Small intestine (tissue), 7 donors: ENCODE measurements at regions not wholly inside any gene's neighbourhood (a gene's known extent, or its start where the extent isn't known, plus 50 kb on each side); places are given as distances from the start of the nearest gene placed in this dataset.
A peak's percentile ranks its signal among the peaks of the same experiment; 100 is the strongest.

Experiments used
- DNase-seq, 2 donors: peaks; one replicate each; pipeline versions ENCODE4 v3.0.0 to v3.0.0-alpha.2; 2013
- FAIRE-seq: peaks from 2 replicates; lab custom pipeline; 2012; peaks lifted over from hg19 to GRCh38; lab: Jason Lieb, UNC
- H3K27ac ChIP-seq, 3 donors: one replicate each; pipeline ENCODE4 v1.5.1; 2013; ENCODE audit warnings: low read length in 2 of 3, mild to moderate bottlenecking in 2 of 3, control low read depth in 1 of 3, inconsistent platforms in 1 of 3, low read depth in 1 of 3, moderate library complexity in 1 of 3
- H3K27me3 ChIP-seq, 3 donors: one replicate each; pipeline ENCODE4 v1.6.1; 2013; ENCODE audit warnings: low read length in 3 of 3, inconsistent platforms in 1 of 3; ENCODE audit not compliant: control insufficient read depth in 3 of 3, insufficient read depth in 3 of 3
- H3K36me3 ChIP-seq, 3 donors: one replicate each; pipeline ENCODE4 v1.6.1; 2013; ENCODE audit warnings: low read length in 3 of 3, inconsistent platforms in 1 of 3, low read depth in 1 of 3, mild to moderate bottlenecking in 1 of 3, moderate library complexity in 1 of 3; ENCODE audit not compliant: control insufficient read depth in 3 of 3, insufficient read depth in 2 of 3
- H3K4me1 ChIP-seq, 3 donors: one replicate each; pipeline ENCODE4 v1.6.1; 2013; ENCODE audit warnings: low read length in 2 of 3, inconsistent platforms in 1 of 3, low read depth in 1 of 3, mild to moderate bottlenecking in 1 of 3, moderate library complexity in 1 of 3; ENCODE audit not compliant: control insufficient read depth in 3 of 3, insufficient read depth in 2 of 3
- H3K4me3 ChIP-seq, 3 donors: one replicate each; pipeline ENCODE4 v1.5.1; 2013; ENCODE audit warnings: low read length in 3 of 3, control low read depth in 1 of 3, inconsistent platforms in 1 of 3, low read depth in 1 of 3, mild to moderate bottlenecking in 1 of 3, moderate library complexity in 1 of 3
- H3K9me3 ChIP-seq, 2 donors: one replicate each; pipeline ENCODE4 v1.6.1; 2013; ENCODE audit warnings: low read depth in 1 of 2, low read length in 1 of 2; ENCODE audit not compliant: control insufficient read depth in 2 of 2, insufficient read depth in 1 of 2
- WGBS, 3 donors: extraction: QIAGEN DNeasy Blood & Tissue Kit; methylation state at CpG; one replicate each; pipeline ENCODE4 v1.1.7; 2013; 5-methylcytosine and 5-hydroxymethylcytosine counted together
- donor health status: healthy with polysubstance abuse.
- donor health status: control.
- donor health status: control.
- donor health status: Bipolar disorder and iron deficiency.
- donor health status: healthy.

DNA sequence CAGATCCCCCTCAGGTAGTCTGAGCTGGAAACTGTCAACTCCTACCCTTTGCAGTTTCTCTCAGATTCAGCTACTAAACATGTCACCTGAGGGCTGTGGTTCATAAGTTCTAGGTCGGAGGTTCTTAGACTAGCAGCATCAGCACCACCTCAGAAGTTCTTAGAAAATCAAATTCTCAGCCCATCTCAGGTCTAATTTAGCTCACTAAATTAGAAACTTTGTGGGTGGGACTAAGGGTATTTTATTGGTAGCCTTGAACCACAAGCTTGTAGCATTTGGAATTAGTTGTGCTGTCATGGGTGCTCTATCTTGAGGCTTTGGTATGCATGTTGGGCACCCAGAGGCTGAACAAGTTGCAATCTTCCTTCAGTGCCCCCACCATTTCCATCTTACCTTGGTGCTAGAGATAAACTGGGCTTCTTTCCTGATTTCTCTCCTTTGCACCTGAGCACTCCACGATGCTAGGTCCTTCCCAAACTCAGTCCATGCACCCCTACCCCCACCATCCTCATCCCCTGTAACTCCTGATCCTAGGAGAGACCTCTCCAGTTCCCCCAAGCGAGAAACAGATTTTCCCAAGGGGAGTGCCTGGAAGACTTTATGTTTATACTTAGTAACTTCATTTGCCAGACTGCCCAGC lies 54.2 kb downstream of the S1PR1 start:
- Histone ChIP-seq H3K27me3 (peaks cover 0 to 6% (median 4%) of the 10 kb centered on the region in 3 donors), H3K4me3 (no peak overlapping the region), H3K9me3 (no peaks in the 10 kb centered on the region), H3K27ac (no peak overlapping the region), H3K4me1 (no peaks in the 10 kb centered on the region), H3K36me3 (no peaks in the 10 kb centered on the region)
- WGBS, 3 donors = 55 to 75% (median 67%) methylated on average over 3 of the region's 3 CpGs
- DNase-seq (no peak), FAIRE-seq (no peak)

DNA sequence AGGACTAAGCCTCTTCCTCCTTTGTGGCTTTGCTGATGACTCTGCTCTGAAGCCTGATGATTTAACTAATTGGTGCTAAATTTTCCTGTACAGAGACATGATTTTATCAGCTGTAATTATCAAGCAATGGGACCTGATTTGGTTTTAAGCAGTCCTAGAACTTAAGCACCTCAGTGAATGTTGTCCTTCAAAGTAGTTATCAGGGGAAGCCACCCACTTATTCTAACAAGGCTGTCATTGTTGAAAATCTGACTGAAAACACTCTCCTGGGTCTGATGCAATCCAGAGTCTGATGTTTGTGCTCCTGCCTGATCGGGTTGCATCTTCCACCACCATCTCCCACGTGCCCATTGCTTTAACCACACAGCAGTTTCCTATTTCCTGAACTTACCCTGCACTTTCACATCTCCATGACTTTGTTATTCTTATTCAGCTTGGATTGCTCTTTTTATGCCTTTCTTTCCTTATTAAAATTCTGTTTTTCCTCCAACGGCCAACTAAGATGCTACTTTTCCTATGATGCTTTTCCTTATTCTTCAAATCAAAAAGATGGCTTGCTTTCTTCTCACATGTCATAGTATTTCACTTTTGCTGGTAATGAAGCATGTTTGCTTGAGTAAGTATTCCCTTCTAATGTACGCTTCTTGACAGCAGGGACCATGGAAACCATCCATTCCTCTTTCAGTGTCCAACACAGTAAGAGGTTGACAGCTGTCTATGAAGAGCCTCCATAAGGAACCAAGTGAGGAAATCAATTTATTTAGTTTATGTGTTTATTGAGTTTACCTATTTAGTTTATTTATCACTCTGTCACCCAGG lies 55.0 kb downstream of the S1PR1 start:
- H3K36me3 ChIP-seq = no peaks in the 10 kb centered on the region
- no peak for DNase-seq

DNA sequence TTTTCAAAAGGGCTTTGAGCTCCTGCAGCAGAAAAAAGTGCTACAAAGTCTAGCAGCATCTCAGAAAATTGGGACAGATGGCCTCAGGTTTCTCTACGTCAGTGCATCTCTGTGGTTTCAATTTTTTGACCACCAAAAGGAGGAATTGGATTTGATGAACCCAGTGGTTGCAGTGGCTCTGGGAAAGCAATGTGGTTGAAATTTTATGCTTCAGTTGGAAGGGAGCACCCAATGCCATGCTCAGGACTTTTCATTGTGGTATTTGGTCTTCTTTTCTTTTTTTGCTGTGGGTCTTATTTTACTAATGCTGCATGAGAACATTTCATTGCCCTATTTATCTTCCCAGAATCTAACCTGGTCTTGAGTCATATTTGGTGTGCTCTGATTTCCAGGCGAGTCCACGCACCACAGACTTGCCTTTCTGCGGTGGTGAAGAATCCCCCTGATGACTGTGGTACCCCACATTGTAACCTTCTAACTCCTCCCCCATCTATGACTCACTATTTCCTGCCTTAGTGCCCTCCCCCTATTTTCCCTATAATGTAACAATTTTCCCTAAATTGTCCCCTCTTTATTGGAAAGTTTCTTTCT lies 56.7 kb downstream of the S1PR1 start:
- Histone ChIP-seq H3K9me3 (no peaks in the 10 kb centered on the region), H3K4me1 (no peaks in the 10 kb centered on the region), H3K27ac (no peak overlapping the region), H3K27me3 (peaks cover 0 to 9% (median 4%) of the 10 kb centered on the region in 3 donors), H3K4me3 (no peak overlapping the region), H3K36me3 (no peaks in the 10 kb centered on the region)
- FAIRE-seq (no peak), DNase-seq (no peak)
- 66 to 89% (median 75%) methylated on average over 4 of the region's 4 CpGs for WGBS, 3 donors

More for the DNA sequence above, 55.0 kb downstream of the S1PR1 start:
- Histone ChIP-seq H3K9me3 (no peaks in the 10 kb centered on the region), H3K4me3 (no peak overlapping the region), H3K27ac (no peak overlapping the region), H3K4me1 (no peaks in the 10 kb centered on the region), H3K27me3 (peaks cover 0 to 9% (median 4%) of the 10 kb centered on the region in 3 donors)
- no peak for FAIRE-seq
- 38 to 45% (median 43%) methylated on average over 4 of the region's 4 CpGs for WGBS, 3 donors

DNA sequence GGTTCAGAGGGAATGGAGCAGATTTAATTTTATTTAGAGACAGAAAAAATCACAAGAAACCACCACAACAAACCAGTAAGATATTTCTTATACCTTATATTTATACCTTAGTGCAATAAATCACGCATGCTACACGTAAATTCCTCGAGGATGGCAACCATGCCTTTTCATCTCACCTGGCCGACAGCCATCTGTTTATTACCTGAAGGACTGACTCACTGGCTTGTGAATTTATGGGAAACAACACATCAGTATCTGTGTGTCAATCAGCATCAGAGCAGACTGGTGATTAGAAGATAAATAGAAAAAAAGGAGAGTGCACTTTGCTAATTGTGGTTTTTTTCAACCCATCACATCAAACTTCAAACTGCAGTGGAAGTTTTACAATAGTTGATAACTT lies 58.4 kb downstream of the S1PR1 start:
- FAIRE-seq (no peak), DNase-seq (peak; percentile 21 to 31)
- H3K4me3 ChIP-seq = no peak overlapping the region

DNA sequence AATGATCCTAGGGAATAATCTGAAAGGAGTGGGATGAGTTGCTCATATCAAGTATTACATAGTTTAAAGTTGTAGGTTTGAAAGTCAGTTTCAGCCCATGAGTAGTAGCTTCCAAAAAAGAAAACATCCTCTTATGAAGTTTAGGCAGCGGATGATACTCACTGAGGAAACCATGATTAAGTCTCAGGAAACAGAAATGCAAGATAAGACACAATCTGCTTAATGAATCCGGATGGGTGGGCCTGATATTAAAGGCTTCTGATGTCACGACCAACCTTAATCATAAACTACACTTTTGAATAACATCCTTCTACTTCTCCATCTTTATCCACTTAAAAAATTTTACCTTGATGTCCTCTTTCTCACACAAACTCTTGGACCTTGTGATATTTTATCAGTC lies 61.8 kb downstream of the S1PR1 start:
- FAIRE-seq = no peak
- peaks cover 0 to 7% (median 0%) of the 10 kb centered on the region in 3 donors for H3K27me3 ChIP-seq
- 78 to 81% (median 79%) methylated on average over 3 of the region's 3 CpGs for WGBS, 3 donors
- H3K4me3 ChIP-seq = no peak overlapping the region
- no peak overlapping the region for H3K27ac ChIP-seq
- H3K9me3 ChIP-seq = no peaks in the 10 kb centered on the region
- H3K4me1 ChIP-seq = no peaks in the 10 kb centered on the region
- no peak for DNase-seq
- no peaks in the 10 kb centered on the region for H3K36me3 ChIP-seq

More for the DNA sequence above, 58.4 kb downstream of the S1PR1 start:
- Histone ChIP-seq H3K4me1 (no peaks in the 10 kb centered on the region), H3K36me3 (no peaks in the 10 kb centered on the region), H3K9me3 (no peaks in the 10 kb centered on the region), H3K27ac (no peak overlapping the region), H3K27me3 (peaks cover 0 to 7% (median 4%) of the 10 kb centered on the region in 3 donors)
- 7 to 57% (median 26%) methylated on average over 4 of the region's 4 CpGs for WGBS, 3 donors

DNA sequence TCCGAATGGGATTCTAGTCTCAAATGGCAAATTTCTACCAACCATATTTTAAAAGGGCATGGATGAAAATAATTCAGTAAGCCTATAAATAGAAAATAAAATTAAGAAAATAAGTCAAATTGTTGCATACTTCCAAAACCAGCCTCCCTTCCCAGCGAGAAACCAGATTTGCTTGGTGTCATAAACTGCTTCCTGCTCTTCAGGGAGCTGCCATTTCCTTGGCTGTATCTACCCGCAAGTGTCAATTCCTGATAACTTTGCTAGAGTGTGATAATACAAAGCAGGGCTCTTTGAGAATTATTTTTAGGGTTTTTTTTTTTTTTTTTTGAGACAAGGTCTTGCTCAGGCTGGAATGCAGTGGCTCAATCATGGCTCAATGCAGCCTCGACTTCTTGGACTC lies 62.3 kb downstream of the S1PR1 start:
- FAIRE-seq = no peak

DNA sequence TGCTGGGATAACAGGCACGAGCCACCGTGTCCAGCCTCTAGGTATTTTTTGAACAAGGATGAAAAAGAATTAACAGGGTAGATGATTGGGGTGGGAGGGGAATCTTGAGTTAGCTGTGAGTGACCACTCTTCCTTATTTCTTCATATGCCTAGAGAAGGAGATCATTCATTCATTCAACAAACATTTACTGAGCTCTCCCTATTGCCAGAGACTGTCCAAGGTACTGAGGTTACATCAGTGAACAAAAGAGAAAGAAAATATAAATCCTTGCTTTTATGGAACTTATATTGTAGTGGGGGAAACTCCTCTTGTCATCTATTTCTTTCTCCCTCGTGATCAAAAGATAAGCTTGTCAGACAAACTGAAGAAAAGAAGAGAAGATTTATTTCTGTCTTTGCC lies 62.9 kb downstream of the S1PR1 start:
- no peak overlapping the region for H3K4me3 ChIP-seq
- no peaks in the 10 kb centered on the region for H3K4me1 ChIP-seq
- no peak overlapping the region for H3K27ac ChIP-seq
- WGBS, 3 donors = 72 to 85% (median 85%) methylated on average over 3 of the region's 3 CpGs
- FAIRE-seq = no peak
- H3K27me3 ChIP-seq = peaks cover 0 to 6% (median 0%) of the 10 kb centered on the region in 3 donors
- no peaks in the 10 kb centered on the region for H3K36me3 ChIP-seq
- no peak for DNase-seq
- H3K9me3 ChIP-seq = no peaks in the 10 kb centered on the region

More for the DNA sequence above, 62.3 kb downstream of the S1PR1 start:
- Histone ChIP-seq H3K4me3 (no peak overlapping the region), H3K27ac (no peak overlapping the region), H3K9me3 (no peaks in the 10 kb centered on the region), H3K27me3 (peaks cover 0 to 7% (median 0%) of the 10 kb centered on the region in 3 donors), H3K36me3 (no peaks in the 10 kb centered on the region), H3K4me1 (no peaks in the 10 kb centered on the region)
- 71 to 90% (median 88%) methylated on average over 4 of the region's 4 CpGs for WGBS, 3 donors
- no peak for DNase-seq

DNA sequence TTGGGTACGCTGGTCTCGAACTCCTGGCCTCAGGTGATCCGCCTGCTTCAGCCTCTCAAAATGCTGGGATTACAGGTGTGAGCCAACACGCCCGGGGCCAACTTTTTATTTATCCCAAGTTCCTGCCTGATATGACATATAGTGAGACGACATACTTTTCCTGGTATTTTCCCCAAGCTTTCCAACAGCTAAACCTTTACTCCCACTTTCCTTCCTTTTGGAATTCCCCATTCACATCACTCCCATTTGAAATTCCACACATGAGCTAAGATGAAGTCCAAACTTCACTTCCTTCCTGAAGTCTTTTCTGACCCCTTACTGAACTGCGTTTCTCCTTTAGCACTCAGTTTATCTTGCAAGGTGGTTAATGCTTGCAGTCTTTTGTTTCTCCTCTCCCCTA lies 64.1 kb downstream of the S1PR1 start:
- FAIRE-seq (no peak), DNase-seq (no peak)

More for the DNA sequence above, 64.1 kb downstream of the S1PR1 start:
- H3K36me3 ChIP-seq = no peaks in the 10 kb centered on the region
- no peaks in the 10 kb centered on the region for H3K4me1 ChIP-seq
- no peaks in the 10 kb centered on the region for H3K9me3 ChIP-seq
- no peak overlapping the region for H3K4me3 ChIP-seq
- H3K27ac ChIP-seq = no peak overlapping the region
- peaks cover 0 to 8% (median 0%) of the 10 kb centered on the region in 3 donors for H3K27me3 ChIP-seq
- 53 to 79% (median 59%) methylated on average over 7 of the region's 7 CpGs for WGBS, 3 donors
